ENCODE measurements at regions not wholly inside any gene's neighbourhood (a gene's known extent, or its start where the extent isn't known, plus 50 kb on each side); places are given as distances from the start of the nearest gene placed in this dataset.

GRCh38 chr9:25830381-25830780 is 152.1 kb upstream of the TUSC1 start:
- TF ChIP-seq CTCF (IDR thresholded peaks at IDR 0.05) (no peak), POLR2A (IDR thresholded peaks at IDR 0.05) (no peak)
